ENCODE measurements at regions not wholly inside any gene's neighbourhood (a gene's known extent, or its start where the extent isn't known, plus 50 kb on each side); places are given as distances from the start of the nearest gene placed in this dataset.

GRCh38 chr3:117495620-117496019 lies 786.0 kb downstream of the TUSC7 start:
- TF ChIP-seq EZH2 (optimal IDR thresholded peaks at IDR 0.05; ENCODE audit: low read depth, low read length) (no peak), CTCF (IDR thresholded peaks at IDR 0.05; ENCODE audit: low read length) (no peak), EZH2phosphoT487 (IDR thresholded peaks at IDR 0.05; ENCODE audit: low read length) (no peak)

Measured in MM.1S (cell line).